Neural progenitor cell (in vitro differentiated cells): ENCODE measurements at regions not wholly inside any gene's neighbourhood (a gene's known extent, or its start where the extent isn't known, plus 50 kb on each side); places are given as distances from the start of the nearest gene placed in this dataset.

Source experiments
- DNase-seq: peaks from one replicate; pipeline ENCODE4 v3.0.0-alpha.2; 2016; ENCODE audit warnings: low spot score
- H2AFZ ChIP-seq: fragments of 200-600 bp; sonication (generic); replicated peaks from 2 replicates; pipeline ENCODE4 v1.6.1; 2016; ENCODE audit warnings: antibody characterized with exemption
- H3F3A ChIP-seq: fragments of 200-600 bp; sonication (generic); 2 replicates; pipeline ENCODE4 v1.6.1; 2016; ENCODE audit warnings: antibody characterized with exemption, low read depth
- H3K27ac ChIP-seq: fragments of 200-600 bp; sonication (generic); 2 replicates; pipeline ENCODE4 v1.5.1; 2016; ENCODE audit warnings: mild to moderate bottlenecking
- H3K27me3 ChIP-seq: fragments of 200-600 bp; sonication (generic); 2 replicates; pipeline ENCODE4 v1.6.1; 2016; ENCODE audit warnings: mild to moderate bottlenecking, moderate library complexity
- H3K36me3 ChIP-seq: fragments of 200-600 bp; sonication (generic); 2 replicates; pipeline ENCODE4 v1.5.1; 2016
- H3K4me1 ChIP-seq: fragments of 200-600 bp; sonication (generic); 2 replicates; pipeline ENCODE4 v1.6.1; 2016; ENCODE audit warnings: mixed run types
- H3K4me2 ChIP-seq: fragments of 200-600 bp; sonication (generic); 2 replicates; pipeline ENCODE4 v1.6.1; 2016
- H3K4me3 ChIP-seq: fragments of 200-600 bp; sonication (generic); 2 replicates; pipeline ENCODE4 v1.5.1; 2016
- H3K79me2 ChIP-seq: fragments of 200-600 bp; sonication (generic); 2 replicates; pipeline ENCODE4 v1.6.1; 2016; ENCODE audit warnings: low read depth
- H3K9ac ChIP-seq: fragments of 200-600 bp; sonication (generic); 2 replicates; pipeline ENCODE4 v1.6.1; 2016
- H3K9me3 ChIP-seq: fragments of 200-600 bp; sonication (generic); 2 replicates; pipeline ENCODE4 v1.5.1; 2016; ENCODE audit warnings: low read depth
- H4K20me1 ChIP-seq: fragments of 200-600 bp; sonication (generic); 2 replicates; pipeline ENCODE4 v1.6.1; 2016; ENCODE audit warnings: low read depth
- H3K27ac Mint-ChIP-seq: 3 replicates; pipeline ENCODE4 v1.8.0; 2021; ENCODE audit warnings: mixed read lengths
- H3K27me3 Mint-ChIP-seq: 2 replicates; pipeline ENCODE4 v1.8.0; 2022; ENCODE audit warnings: low read depth, mild to moderate bottlenecking, inconsistent platforms, moderate library complexity, mixed read lengths; ENCODE audit not compliant: insufficient read depth
- H3K36me3 Mint-ChIP-seq: 3 replicates; pipeline ENCODE4 v1.8.0; 2021; ENCODE audit warnings: mixed read lengths
- H3K4me1 Mint-ChIP-seq: 3 replicates; pipeline ENCODE4 v1.8.0; 2021; ENCODE audit warnings: mixed read lengths
- H3K4me3 Mint-ChIP-seq: 3 replicates; pipeline ENCODE4 v1.8.0; 2021; ENCODE audit warnings: mild to moderate bottlenecking, moderate library complexity, mixed read lengths
- H3K9me3 Mint-ChIP-seq: 3 replicates; pipeline ENCODE4 v1.8.0; 2020; ENCODE audit warnings: mixed read lengths
- CTCF ChIP-seq: fragments of 200-600 bp; sonication (generic); IDR thresholded peaks from 2 replicates; pipeline ENCODE4 v1.5.1; 2017; ENCODE audit warnings: antibody characterized with exemption, mild to moderate bottlenecking
- EZH2 ChIP-seq: fragments of 200-600 bp; sonication (generic); IDR thresholded peaks from 2 replicates; pipeline ENCODE4 v1.6.1; 2017; ENCODE audit warnings: antibody characterized with exemption, mild to moderate bottlenecking, moderate library complexity
- EZH2phosphoT487 ChIP-seq: fragments of 200-600 bp; sonication (generic); IDR thresholded peaks from 2 replicates; pipeline ENCODE4 v1.6.1; 2017; ENCODE audit warnings: antibody characterized with exemption

GRCh38 chr5:124044613-124045012 is 532.6 kb downstream of the CSNK1G3 start:
- H3K4me3 ChIP-seq = no peak overlapping the region
- no peaks in the 10 kb centered on the region for H4K20me1 ChIP-seq
- DNase-seq = no peak
- H3K9me3 ChIP-seq = no peaks in the 10 kb centered on the region
- no peak overlapping the region for H3K4me3 Mint-ChIP-seq
- H3K36me3 ChIP-seq = no peaks in the 10 kb centered on the region
- no peak overlapping the region for H3K27ac Mint-ChIP-seq
- H3K9ac ChIP-seq = no peak overlapping the region
- H3F3A ChIP-seq = no peaks in the 10 kb centered on the region
- no peaks in the 10 kb centered on the region for H3K27me3 Mint-ChIP-seq
- H3K27me3 ChIP-seq = no peaks in the 10 kb centered on the region
- H3K4me1 Mint-ChIP-seq = peaks cover 20% of the 10 kb centered on the region
- H3K27ac ChIP-seq = no peak overlapping the region
- peaks cover 9% of the 10 kb centered on the region for H3K4me1 ChIP-seq
- H3K79me2 ChIP-seq = no peaks in the 10 kb centered on the region
- H2AFZ ChIP-seq = no peak overlapping the region
- H3K36me3 Mint-ChIP-seq = peaks cover 3% of the 10 kb centered on the region
- no peak overlapping the region for H3K4me2 ChIP-seq
- H3K9me3 Mint-ChIP-seq = peaks cover 8% of the 10 kb centered on the region
- no peak for TF ChIP-seq CTCF
- no peak for TF ChIP-seq EZH2phosphoT487
- TF ChIP-seq EZH2 = no peak

- Histone ChIP-seq H3K9ac (no peak overlapping the region), H3F3A (no peaks in the 10 kb centered on the region), H3K4me1 (peaks cover 9% of the 10 kb centered on the region), H3K4me2 (no peak overlapping the region), H4K20me1 (no peaks in the 10 kb centered on the region), H3K4me3 (no peak overlapping the region), H3K36me3 (no peaks in the 10 kb centered on the region), H3K79me2 (no peaks in the 10 kb centered on the region), H3K27ac (no peak overlapping the region), H3K27me3 (no peaks in the 10 kb centered on the region), H2AFZ (no peak overlapping the region), H3K9me3 (no peaks in the 10 kb centered on the region)
- H3K9me3 Mint-ChIP-seq = peaks cover 8% of the 10 kb centered on the region
- peaks cover 20% of the 10 kb centered on the region for H3K4me1 Mint-ChIP-seq
- DNase-seq = no peak
- H3K27ac Mint-ChIP-seq = no peak overlapping the region
- peaks cover 3% of the 10 kb centered on the region for H3K36me3 Mint-ChIP-seq
- H3K4me3 Mint-ChIP-seq = no peak overlapping the region
- H3K27me3 Mint-ChIP-seq = no peaks in the 10 kb centered on the region
- no peak for TF ChIP-seq EZH2
- no peak for TF ChIP-seq CTCF
- no peak for TF ChIP-seq EZH2phosphoT487
These were observed 531.5 kb downstream of the CSNK1G3 start for GRCh38 chr5:124043456-124043855.

- no peaks in the 10 kb centered on the region for H3F3A ChIP-seq
- no peak overlapping the region for H2AFZ ChIP-seq
- no peaks in the 10 kb centered on the region for H3K9me3 ChIP-seq
- H3K4me3 ChIP-seq = no peak overlapping the region
- no peak overlapping the region for H3K4me2 ChIP-seq
- Mint-ChIP-seq H3K4me1 (peaks cover 13% of the 10 kb centered on the region), H3K4me3 (no peak overlapping the region), H3K36me3 (peaks cover 3% of the 10 kb centered on the region), H3K27me3 (no peaks in the 10 kb centered on the region), H3K9me3 (peaks cover 8% of the 10 kb centered on the region), H3K27ac (no peak overlapping the region)
- H3K9ac ChIP-seq = no peak overlapping the region
- H3K36me3 ChIP-seq = no peaks in the 10 kb centered on the region
- no peaks in the 10 kb centered on the region for H3K79me2 ChIP-seq
- H4K20me1 ChIP-seq = no peaks in the 10 kb centered on the region
- no peak overlapping the region for H3K27ac ChIP-seq
- TF ChIP-seq EZH2 = no peak
- no peak for TF ChIP-seq EZH2phosphoT487
- no peak for TF ChIP-seq CTCF
- peaks cover 5% of the 10 kb centered on the region for H3K4me1 ChIP-seq
- no peak for DNase-seq
- H3K27me3 ChIP-seq = no peaks in the 10 kb centered on the region
These were observed 528.8 kb downstream of the CSNK1G3 start for GRCh38 chr5:124040799-124041198.

GRCh38 chr5:124039410-124039809 is 527.4 kb downstream of the CSNK1G3 start:
- Mint-ChIP-seq H3K27me3 (no peaks in the 10 kb centered on the region), H3K4me1 (peaks cover 8% of the 10 kb centered on the region), H3K27ac (no peak overlapping the region), H3K9me3 (peaks cover 8% of the 10 kb centered on the region), H3K36me3 (peaks cover 3% of the 10 kb centered on the region), H3K4me3 (no peak overlapping the region)
- H4K20me1 ChIP-seq = no peaks in the 10 kb centered on the region
- no peak overlapping the region for H2AFZ ChIP-seq
- TF ChIP-seq EZH2phosphoT487 (no peak), CTCF (no peak), EZH2 (no peak)
- H3K27ac ChIP-seq = no peak overlapping the region
- no peak overlapping the region for H3K9ac ChIP-seq
- no peaks in the 10 kb centered on the region for H3K27me3 ChIP-seq
- no peak overlapping the region for H3K4me2 ChIP-seq
- no peaks in the 10 kb centered on the region for H3K36me3 ChIP-seq
- H3K4me1 ChIP-seq = no peaks in the 10 kb centered on the region
- H3K4me3 ChIP-seq = no peak overlapping the region
- no peak for DNase-seq
- H3K9me3 ChIP-seq = no peaks in the 10 kb centered on the region
- no peaks in the 10 kb centered on the region for H3F3A ChIP-seq
- no peaks in the 10 kb centered on the region for H3K79me2 ChIP-seq
